Limb (tissue), 2 donors: ENCODE measurements at regions not wholly inside any gene's neighbourhood (a gene's known extent, or its start where the extent isn't known, plus 50 kb on each side); places are given as distances from the start of the nearest gene placed in this dataset.
"Not testable (repeated sequence)": the region's sequence is repeated elsewhere in the genome, so short reads cannot be mapped to it uniquely, and the experiment has no call there.

ENCODE experiments used
- DNase-seq, 2 donors: peaks; one replicate each; pipeline ENCODE4 v3.0.0-alpha.2; 2016; ENCODE audit errors: extremely low spot score in 2 of 2

DNA sequence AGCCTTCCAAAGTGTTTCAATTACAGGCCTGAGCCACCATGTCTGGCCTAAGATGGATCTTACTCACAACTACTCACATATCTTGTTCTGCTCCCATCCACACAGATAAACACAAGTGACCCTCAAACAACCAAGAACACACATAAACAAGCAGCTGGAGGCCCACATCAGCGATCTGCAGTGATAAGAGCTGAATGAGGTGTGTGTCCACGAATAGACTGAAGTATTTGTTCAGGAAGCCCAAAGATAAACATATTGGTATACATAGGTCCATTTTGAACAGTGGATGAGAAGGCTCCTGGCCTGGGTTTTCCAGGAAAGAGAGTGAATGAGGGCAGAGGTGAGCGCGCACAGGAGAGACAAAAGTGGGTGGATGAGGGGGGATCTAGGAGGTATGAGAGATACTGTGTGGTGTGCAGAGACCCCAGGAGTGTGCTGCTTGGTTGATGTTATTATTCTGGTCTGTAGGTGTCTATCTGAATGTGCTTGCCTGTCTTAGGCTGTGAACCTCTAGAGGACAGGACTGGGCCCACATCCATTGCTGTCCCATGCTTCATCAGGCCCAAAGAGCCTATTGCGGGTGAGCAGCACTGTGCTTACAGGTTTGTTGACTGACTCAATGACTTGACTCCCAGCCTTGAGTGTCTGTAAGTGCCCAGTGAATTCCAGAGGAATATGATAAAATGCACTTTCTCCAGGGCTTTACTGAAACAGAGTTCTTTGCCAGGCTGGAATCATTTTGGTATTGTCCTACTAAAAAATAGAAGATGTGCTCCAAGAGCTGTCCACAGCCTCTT lies 79.9 kb upstream of the ATP1A1 start:
- no peak for DNase-seq

DNA sequence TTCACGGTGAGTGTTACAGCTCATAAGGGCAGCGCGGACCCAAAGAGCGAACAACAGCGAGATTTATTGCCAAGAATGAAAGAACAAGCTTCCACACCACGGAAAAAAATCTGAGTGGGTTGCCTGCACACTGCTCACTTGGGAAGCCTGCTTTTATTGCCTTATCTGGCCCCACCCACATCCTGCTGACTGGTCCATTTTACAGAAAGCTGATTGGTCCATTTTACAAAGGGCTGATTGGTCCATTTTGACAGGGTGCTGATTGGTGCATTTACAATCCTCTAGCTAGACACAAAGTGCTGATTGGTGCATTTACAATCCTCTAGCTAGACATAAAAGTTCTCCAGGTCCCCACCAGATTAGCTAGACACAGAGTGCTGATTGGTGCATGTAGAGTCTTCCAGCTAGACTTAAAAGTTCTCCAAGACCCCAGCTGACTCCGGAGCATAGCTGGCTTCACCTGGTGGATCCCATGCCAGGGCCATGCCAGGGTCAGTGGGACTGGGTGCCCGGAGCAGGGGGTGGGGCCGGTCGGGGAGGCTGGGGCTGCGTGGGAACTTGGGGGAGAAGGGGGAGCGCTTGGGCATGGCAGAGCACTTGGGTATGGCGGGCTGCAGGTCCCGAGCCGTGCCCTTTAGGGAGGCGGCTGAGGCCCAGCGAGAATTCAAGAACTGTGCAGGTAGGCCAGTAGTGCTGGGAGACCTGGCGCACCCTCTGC lies 75.4 kb upstream of the ATP1A1 start:
- DNase-seq = no peak

- DNase-seq = not testable (repeated sequence)
These were observed 74.8 kb upstream of the ATP1A1 start for GRCh38 chr1:116298213-116298579.

- DNase-seq = no peak
These were observed 74.3 kb upstream of the ATP1A1 start for GRCh38 chr1:116298746-116299145.

DNA sequence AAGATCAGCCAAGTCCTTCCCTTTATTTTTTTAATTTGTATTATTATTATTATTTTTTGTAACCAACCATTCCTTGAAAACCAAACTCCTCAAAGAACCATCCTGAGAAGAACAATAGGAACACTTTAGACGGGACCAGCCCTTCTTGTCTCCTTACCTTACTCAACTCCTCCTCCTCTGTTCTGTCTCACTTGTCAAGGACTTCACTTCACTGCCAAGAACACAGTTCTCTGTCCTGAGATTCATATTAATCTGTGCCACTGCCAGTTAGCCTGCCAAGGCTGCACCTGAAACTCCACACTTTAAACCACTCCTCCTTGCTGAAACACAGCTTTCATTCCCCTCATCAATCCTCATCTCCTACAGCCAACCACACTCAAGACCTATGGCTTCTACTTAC lies 73.8 kb upstream of the ATP1A1 start:
- no peak for DNase-seq

DNA sequence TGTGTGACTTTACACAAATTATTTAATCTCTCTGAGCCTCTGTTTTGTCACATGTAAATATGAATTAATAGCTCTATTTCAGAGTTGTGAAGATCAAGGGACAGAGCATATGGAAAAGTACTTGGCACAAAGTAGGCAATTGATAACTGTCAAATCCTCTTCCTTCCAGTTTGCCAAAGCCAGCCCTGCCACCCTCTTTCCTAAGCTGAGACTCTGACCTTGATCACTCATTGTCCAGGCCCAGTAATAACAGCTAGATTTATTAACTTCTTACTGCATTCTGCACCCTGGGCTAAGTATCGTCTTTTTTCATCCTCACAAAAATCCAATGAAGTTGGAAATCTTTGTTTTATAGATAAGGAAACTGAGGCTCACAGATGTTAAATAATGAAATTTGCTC lies 70.8 kb upstream of the ATP1A1 start:
- DNase-seq = no peak

DNA sequence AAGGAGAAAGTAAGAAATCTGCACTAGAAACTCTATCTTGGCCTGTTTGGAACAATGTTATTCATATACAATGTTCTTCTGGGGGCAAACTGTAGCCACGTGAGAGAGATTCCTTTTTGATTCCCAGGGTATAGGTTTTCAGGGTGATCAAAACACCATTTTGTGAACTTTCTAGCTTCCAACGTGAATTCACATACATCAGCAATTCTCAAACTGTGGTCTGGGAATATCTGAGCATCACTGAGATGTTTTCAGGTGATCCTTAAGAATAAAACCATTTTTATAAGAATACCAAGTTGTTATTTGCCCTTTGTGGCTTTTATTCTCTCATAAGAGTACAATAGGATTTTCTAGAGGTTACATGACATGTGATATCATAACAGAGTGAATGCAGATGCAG lies 66.9 kb upstream of the ATP1A1 start:
- DNase-seq = no peak

GRCh38 chr1:116306840-116307442 lies 66.1 kb upstream of the ATP1A1 start:
- no peak for DNase-seq

DNA sequence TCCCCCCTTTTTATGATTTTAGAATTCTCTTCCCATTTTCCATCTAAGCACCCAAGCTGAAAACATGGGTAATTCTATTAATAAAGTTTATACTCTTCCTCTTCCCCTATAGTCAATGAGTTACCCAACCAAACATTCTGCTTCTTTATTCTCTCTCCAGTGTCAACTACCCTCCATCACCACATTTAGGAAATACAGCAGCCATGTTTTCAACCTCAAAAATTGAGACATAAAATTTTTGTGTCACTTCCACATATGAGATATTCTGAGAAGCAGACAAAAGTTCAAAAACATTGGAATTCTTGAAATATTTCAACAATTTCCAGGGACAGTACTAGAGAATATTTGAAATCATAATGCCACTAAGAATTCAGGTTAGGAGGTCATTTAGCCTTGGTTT lies 64.8 kb upstream of the ATP1A1 start:
- DNase-seq = no peak

GRCh38 chr1:116309090-116309870 lies 63.8 kb upstream of the ATP1A1 start:
- no peak for DNase-seq

DNA sequence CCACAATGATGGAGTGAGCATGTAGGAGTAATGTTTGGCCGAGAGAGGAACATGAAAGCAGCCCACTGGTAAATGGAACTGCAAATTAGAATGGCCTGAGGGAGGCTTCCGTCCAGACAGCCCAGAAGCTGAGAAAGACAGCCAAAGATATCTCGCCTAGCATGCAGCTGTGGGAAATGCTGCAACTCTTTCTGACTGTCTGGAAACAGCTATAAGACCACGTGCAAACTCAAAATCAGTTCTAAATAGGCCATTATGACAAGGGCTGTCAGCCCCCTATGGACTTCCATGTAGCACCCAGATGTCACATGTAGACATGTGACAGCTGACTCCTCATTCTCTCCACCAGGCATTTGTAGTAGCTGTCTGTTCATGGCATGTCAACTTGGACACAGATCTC lies 62.9 kb upstream of the ATP1A1 start:
- no peak for DNase-seq

GRCh38 chr1:116311193-116311592 lies 61.9 kb upstream of the ATP1A1 start:
- no peak for DNase-seq

DNA sequence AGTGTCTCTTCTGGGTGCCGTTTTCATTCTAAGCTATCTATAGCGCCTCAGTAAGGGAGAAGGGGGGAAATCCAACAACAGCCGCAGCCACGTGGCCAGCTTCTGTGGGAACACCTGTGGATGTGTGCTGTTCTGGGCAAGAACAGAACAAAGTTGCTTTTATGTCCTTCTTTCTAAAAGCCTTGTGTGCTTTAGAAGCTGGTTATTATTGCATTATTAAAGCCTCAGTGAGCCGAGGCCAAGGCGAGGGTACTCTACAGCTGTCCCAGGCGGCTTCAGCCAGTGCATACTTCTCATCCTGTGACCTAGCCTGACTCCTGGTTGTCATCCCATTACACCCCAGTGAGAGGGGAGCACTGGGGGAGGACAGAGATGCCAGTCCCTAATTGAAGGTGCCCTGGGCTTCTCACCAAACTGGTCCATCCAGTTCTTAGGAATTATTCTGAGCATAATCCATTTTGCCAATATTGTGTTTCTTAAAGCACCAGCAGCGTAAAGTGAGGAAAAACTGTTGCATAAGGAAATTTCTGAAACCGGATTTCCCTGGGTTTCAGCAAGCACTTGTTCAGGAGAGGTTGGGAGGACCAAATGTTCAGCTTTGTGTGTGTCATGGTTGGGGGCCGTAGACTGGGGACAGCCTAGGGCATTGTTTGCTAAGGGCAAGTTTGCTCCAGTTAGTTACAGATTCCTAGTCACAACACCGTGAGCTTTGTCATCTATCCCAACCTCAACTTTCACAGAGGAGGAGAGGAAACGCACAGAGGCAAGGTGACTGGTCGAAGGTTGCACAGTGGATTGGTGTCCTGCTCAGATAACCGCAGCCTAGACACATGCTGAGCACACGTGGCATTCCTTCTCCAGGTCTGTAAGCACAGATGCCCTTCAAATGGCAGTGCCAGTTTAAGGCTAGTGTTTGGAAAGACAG lies 61.0 kb upstream of the ATP1A1 start:
- no peak for DNase-seq

- DNase-seq = no peak
These were observed 60.4 kb upstream of the ATP1A1 start for GRCh38 chr1:116312681-116313069.

DNA sequence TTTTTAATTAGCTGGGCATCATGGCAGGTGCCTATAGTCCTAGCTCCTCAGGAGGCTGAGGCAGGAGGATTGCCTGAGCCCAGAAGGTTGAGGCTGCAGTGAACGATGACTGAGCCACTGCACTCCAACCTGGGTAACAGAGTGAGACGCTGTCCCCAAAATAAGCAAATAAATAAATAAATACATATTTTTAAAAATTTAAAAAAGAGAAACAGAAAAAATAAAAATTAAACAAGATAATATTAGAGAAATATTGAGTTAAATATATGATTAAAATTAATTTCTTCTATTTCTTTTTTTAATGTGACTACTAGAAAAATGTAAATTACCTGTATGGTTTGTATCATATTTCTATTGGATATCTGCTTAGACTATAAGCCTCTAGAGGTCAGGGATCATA lies 59.3 kb upstream of the ATP1A1 start:
- DNase-seq = no peak

DNA sequence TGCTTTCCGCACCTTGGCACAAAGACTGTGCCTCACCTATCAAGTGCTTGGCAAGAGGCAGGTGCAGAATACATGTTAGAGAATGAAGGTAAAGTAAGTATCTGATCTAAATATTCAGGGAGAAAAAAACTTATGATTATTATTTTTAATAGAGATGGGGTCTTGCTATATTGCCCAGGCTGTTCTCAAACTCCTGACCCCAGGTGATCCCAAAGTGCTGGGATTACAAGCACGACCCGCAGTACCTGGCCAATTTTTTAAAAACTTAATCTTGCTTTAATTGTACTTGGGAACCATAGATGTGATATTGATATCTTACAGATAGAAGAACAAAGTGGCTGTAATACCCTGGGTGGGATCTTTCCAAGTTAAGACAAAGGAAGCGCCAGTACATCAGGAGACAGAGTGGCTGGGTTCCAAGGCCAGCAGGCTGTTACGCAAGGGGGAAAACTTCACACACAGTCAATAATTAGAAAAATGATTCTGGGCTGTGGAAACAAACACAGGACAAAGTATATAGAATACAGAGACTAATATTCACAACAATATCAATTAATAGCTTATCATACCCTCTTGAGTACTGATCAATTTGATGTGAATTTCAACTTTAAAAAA lies 58.6 kb upstream of the ATP1A1 start:
- no peak for DNase-seq

DNA sequence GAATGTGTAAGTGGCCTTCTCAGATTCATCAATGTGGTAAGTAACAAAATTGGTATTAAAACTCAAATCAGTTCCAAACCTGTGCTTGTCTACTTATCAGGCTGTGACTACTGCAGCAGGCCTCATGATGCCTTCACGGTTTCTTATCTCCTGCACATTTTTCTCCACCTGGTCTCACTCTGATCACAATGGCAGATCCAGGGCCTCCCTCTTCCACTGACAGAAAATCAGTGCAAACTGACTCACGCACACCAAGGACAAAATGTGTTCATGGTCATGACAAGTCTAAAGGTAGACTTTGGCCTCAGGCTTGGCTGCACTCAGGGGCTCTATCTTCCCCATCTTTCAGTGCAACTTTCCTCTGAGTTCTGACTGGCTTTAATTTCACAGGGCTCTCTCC lies 56.7 kb upstream of the ATP1A1 start:
- no peak for DNase-seq

- no peak for DNase-seq
These were observed 54.1 kb upstream of the ATP1A1 start for GRCh38 chr1:116318897-116319296.

- DNase-seq = no peak
These were observed 52.2 kb upstream of the ATP1A1 start for GRCh38 chr1:116320874-116321273.

GRCh38 chr1:116321766-116322175 lies 51.3 kb upstream of the ATP1A1 start:
- DNase-seq = no peak
